ENCODE measurements at regions not wholly inside any gene's neighbourhood (a gene's known extent, or its start where the extent isn't known, plus 50 kb on each side); places are given as distances from the start of the nearest gene placed in this dataset.
A peak's percentile ranks its signal among the peaks of the same experiment; 100 is the strongest.

- H3K27ac ChIP-seq: peak overlapping the region; percentile 98
- no peak for DNase-seq (ENCODE audit: low read depth, low spot score)
Observed at GRCh38 chr10:33126742-33127141, 168.7 kb upstream of the ITGB1 start.

GRCh38 chr10:33125522-33126517 is 167.8 kb upstream of the ITGB1 start:
- peak overlapping the region; percentile 98 for H3K27ac ChIP-seq
- DNase-seq (ENCODE audit: low read depth, low spot score): peak; percentile 91

GRCh38 chr10:33125111-33125510 is 167.1 kb upstream of the ITGB1 start:
- DNase-seq (ENCODE audit: low read depth, low spot score): no peak
- H3K27ac ChIP-seq: peak overlapping the region; percentile 98

GRCh38 chr10:33123680-33124079 is 165.7 kb upstream of the ITGB1 start:
- no peak overlapping the region for H3K27ac ChIP-seq
- no peak for DNase-seq (ENCODE audit: low read depth, low spot score)

- DNase-seq (ENCODE audit: low read depth, low spot score): no peak
- no peak overlapping the region for H3K27ac ChIP-seq
Observed at GRCh38 chr10:33122014-33122809, 164.2 kb upstream of the ITGB1 start.

GRCh38 chr10:33120700-33121099 is 162.7 kb upstream of the ITGB1 start:
- no peak for DNase-seq (ENCODE audit: low read depth, low spot score)

GRCh38 chr10:33120275-33120674 is 162.2 kb upstream of the ITGB1 start:
- DNase-seq (ENCODE audit: low read depth, low spot score): no peak
- H3K27ac ChIP-seq: no peak overlapping the region

More at GRCh38 chr10:33120700-33121099, 162.7 kb upstream of the ITGB1 start:
- H3K27ac ChIP-seq: no peak overlapping the region

- H3K27ac ChIP-seq: no peak overlapping the region
- DNase-seq (ENCODE audit: low read depth, low spot score): no peak
Observed at GRCh38 chr10:33117816-33118215, 159.8 kb upstream of the ITGB1 start.

- no peak overlapping the region for H3K27ac ChIP-seq
- DNase-seq (ENCODE audit: low read depth, low spot score): no peak
Observed at GRCh38 chr10:33117230-33117629, 159.2 kb upstream of the ITGB1 start.

- DNase-seq (ENCODE audit: low read depth, low spot score): no peak
- no peak overlapping the region for H3K27ac ChIP-seq
Observed at GRCh38 chr10:33115738-33116719, 158.0 kb upstream of the ITGB1 start.

- DNase-seq (ENCODE audit: low read depth, low spot score): no peak
- peak overlapping the region; percentile 10 for H3K27ac ChIP-seq
Observed at GRCh38 chr10:33114451-33114952, 156.5 kb upstream of the ITGB1 start.

GRCh38 chr10:33113466-33113865 is 155.4 kb upstream of the ITGB1 start:
- peak overlapping the region; percentile 10 for H3K27ac ChIP-seq
- no peak for DNase-seq (ENCODE audit: low read depth, low spot score)

GRCh38 chr10:33112831-33113455 is 154.9 kb upstream of the ITGB1 start:
- peak overlapping the region; percentile 10 for H3K27ac ChIP-seq
- DNase-seq (ENCODE audit: low read depth, low spot score): no peak

- DNase-seq (ENCODE audit: low read depth, low spot score): no peak
- no peak overlapping the region for H3K27ac ChIP-seq
Observed at GRCh38 chr10:33111488-33112051, 153.5 kb upstream of the ITGB1 start.

GRCh38 chr10:33109788-33110469 is 151.9 kb upstream of the ITGB1 start:
- no peak overlapping the region for H3K27ac ChIP-seq
- no peak for DNase-seq (ENCODE audit: low read depth, low spot score)

GRCh38 chr10:33109384-33109783 is 151.4 kb upstream of the ITGB1 start:
- DNase-seq (ENCODE audit: low read depth, low spot score): no peak
- H3K27ac ChIP-seq: no peak overlapping the region

GRCh38 chr10:33107953-33108352 is 149.9 kb upstream of the ITGB1 start:
- DNase-seq (ENCODE audit: low read depth, low spot score): no peak
- no peak overlapping the region for H3K27ac ChIP-seq

GRCh38 chr10:33106767-33107166 is 148.7 kb upstream of the ITGB1 start:
- DNase-seq (ENCODE audit: low read depth, low spot score): no peak
- no peak overlapping the region for H3K27ac ChIP-seq

Data from epithelial cell of prostate (primary cell).